ENCODE measurements at regions not wholly inside any gene's neighbourhood (a gene's known extent, or its start where the extent isn't known, plus 50 kb on each side); places are given as distances from the start of the nearest gene placed in this dataset.

DNA sequence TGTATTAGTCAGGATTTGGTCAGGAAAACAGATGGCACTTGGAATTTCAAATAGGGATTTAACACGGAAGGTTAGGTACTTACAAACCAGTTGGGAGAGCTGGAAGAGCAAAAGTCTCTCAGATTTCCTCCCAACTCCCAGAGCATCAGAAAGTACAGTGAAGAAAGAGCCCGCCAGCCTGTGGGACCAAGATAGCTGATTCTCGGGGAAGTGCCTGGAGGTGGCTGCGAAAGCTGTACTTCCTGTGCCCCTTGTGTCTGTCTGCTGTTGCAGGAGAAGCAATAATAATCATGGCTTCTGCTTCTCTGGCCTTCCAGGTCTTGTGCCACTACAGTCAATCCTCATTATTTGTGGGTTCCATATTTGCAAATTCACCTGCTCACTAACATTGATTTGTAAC lies 221.0 kb upstream of the BCOR start (continued):
- no peak for TF ChIP-seq USF2 (IDR thresholded peaks at IDR 0.05)
- no peak for TF ChIP-seq EHF (CRISPR knock-in tag; IDR thresholded peaks at IDR 0.05)

- POLR2A ChIA-PET, result no interaction called here
- no peak for DNase-seq (ENCODE audit: low read depth in 1 of 2, low spot score in 1 of 2)
- WGBS (ENCODE audit: missing lambda C conversion rate), result 24% methylated on average over 6 of the region's 6 CpGs
- no peak overlapping the region for H3K4me2 ChIP-seq
- no peak for FAIRE-seq
- H3K4me1 ChIP-seq, result no peaks in the 10 kb centered on the region
- no peak for ATAC-seq
- H3K4me3 ChIP-seq, result no peak overlapping the region
- CTCF ChIA-PET, result no interaction called here
- no peak overlapping the region for H3K27ac ChIP-seq
- TF ChIP-seq CEBPB (IDR thresholded peaks at IDR 0.05) (no peak), TFCP2L1 (CRISPR knock-in tag; IDR thresholded peaks at IDR 0.05) (no peak), EHMT2 (IDR thresholded peaks at IDR 0.05; ENCODE audit: low read depth) (no peak), EP300 (IDR thresholded peaks at IDR 0.05) (no peak), RARB (CRISPR knock-in tag; IDR thresholded peaks at IDR 0.05) (no peak), PHF8 (IDR thresholded peaks at IDR 0.05; ENCODE audit: borderline replicate concordance, low read depth) (no peak), ZNF302 (CRISPR knock-in tag; IDR thresholded peaks at IDR 0.05) (no peak), MAX (IDR thresholded peaks at IDR 0.05) (no peak), SMC3 (IDR thresholded peaks at IDR 0.05) (no peak)
- peaks cover 3% of the 10 kb centered on the region; the same call in 1 of the 3 replicates for H3K9me3 ChIP-seq
Measured at GRCh38 chrX:40318076-40318475, 220.3 kb upstream of the BCOR start.

DNA sequence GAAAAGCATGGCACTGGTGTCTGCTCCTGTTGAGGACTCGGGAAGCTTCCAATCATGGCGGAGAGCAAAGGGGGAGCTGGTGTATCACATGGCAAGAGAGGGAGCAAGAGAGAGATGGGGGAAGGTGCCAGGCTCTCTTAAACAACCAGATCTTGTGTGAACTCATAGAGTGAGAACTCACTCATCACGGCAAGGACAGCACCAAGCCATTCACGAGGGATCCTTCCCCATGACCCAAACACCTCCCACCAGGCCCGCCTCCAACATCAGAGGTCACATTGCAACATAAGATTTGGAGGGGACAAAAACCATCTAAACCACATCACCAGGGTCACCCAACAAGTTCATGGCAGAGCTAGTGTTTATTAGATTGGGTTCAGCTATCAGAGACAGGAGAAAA lies 218.7 kb upstream of the BCOR start:
- H3K27ac ChIP-seq, result no peak overlapping the region
- no peak overlapping the region for H3K4me2 ChIP-seq
- DNase-seq (ENCODE audit: low read depth in 1 of 2, low spot score in 1 of 2), result no peak
- ATAC-seq, result no peak
- ChIA-PET CTCF (no interaction called here), POLR2A (no interaction called here)
- FAIRE-seq, result no peak
- H3K4me1 ChIP-seq, result no peaks in the 10 kb centered on the region
- H3K9me3 ChIP-seq, result peaks cover 3% of the 10 kb centered on the region; the same call in 1 of the 3 replicates
- TF ChIP-seq BCL3 (IDR thresholded peaks at IDR 0.05) (no peak), NFE2L2 (conservative IDR thresholded peaks at IDR 0.05; ENCODE audit: low read length) (no peak), HOXA7 (CRISPR knock-in tag; IDR thresholded peaks at IDR 0.05) (no peak), RAD21 (conservative IDR thresholded peaks at IDR 0.05 in 1 of 2, IDR thresholded peaks at IDR 0.05 in 1 of 2) (no peak), NR3C1 (IDR thresholded peaks at IDR 0.05) (no peak), CBX2 (IDR thresholded peaks at IDR 0.05; ENCODE audit: borderline replicate concordance, low read depth) (no peak), TFCP2L1 (CRISPR knock-in tag; IDR thresholded peaks at IDR 0.05) (no peak)
- TF ChIP-seq, protein P1, sequence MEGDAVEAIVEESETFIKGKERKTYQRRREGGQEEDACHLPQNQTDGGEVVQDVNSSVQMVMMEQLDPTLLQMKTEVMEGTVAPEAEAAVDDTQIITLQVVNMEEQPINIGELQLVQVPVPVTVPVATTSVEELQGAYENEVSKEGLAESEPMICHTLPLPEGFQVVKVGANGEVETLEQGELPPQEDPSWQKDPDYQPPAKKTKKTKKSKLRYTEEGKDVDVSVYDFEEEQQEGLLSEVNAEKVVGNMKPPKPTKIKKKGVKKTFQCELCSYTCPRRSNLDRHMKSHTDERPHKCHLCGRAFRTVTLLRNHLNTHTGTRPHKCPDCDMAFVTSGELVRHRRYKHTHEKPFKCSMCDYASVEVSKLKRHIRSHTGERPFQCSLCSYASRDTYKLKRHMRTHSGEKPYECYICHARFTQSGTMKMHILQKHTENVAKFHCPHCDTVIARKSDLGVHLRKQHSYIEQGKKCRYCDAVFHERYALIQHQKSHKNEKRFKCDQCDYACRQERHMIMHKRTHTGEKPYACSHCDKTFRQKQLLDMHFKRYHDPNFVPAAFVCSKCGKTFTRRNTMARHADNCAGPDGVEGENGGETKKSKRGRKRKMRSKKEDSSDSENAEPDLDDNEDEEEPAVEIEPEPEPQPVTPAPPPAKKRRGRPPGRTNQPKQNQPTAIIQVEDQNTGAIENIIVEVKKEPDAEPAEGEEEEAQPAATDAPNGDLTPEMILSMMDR (IDR thresholded peaks at IDR 0.05), result no peak
- H3K4me3 ChIP-seq, result no peak overlapping the region
- WGBS (ENCODE audit: missing lambda C conversion rate), result 48% methylated on average over 5 of the region's 5 CpGs

- FAIRE-seq (no peak), ATAC-seq (no peak), DNase-seq (ENCODE audit: low read depth in 1 of 2, low spot score in 1 of 2) (no peak)
- ChIA-PET POLR2A (no interaction called here), CTCF (no interaction called here)
- no peak overlapping the region for H3K4me3 ChIP-seq
- no peak overlapping the region for H3K27ac ChIP-seq
- H3K4me1 ChIP-seq, result no peaks in the 10 kb centered on the region
- H3K4me2 ChIP-seq, result no peak overlapping the region
- TF ChIP-seq CBX2 (IDR thresholded peaks at IDR 0.05; ENCODE audit: borderline replicate concordance, low read depth) (no peak), SREBF2 (IDR thresholded peaks at IDR 0.05) (no peak), ELK1 (IDR thresholded peaks at IDR 0.05; ENCODE audit: low read depth, low read length) (no peak), FOSL2 (IDR thresholded peaks at IDR 0.05) (no peak), FOSL2 (CRISPR knock-in tag; IDR thresholded peaks at IDR 0.05) (no peak), POLR2A (IDR thresholded peaks at IDR 0.05; ENCODE audit: low read length) (no peak), CEBPB (IDR thresholded peaks at IDR 0.05) (no peak), EP300 (IDR thresholded peaks at IDR 0.05) (no peak), HEYL (CRISPR knock-in tag; IDR thresholded peaks at IDR 0.05) (no peak), POLR2AphosphoS2 (conservative IDR thresholded peaks at IDR 0.05; ENCODE audit: low read length) (no peak), NFE2L2 (conservative IDR thresholded peaks at IDR 0.05; ENCODE audit: low read length) (no peak)
- TF ChIP-seq, protein P2, sequence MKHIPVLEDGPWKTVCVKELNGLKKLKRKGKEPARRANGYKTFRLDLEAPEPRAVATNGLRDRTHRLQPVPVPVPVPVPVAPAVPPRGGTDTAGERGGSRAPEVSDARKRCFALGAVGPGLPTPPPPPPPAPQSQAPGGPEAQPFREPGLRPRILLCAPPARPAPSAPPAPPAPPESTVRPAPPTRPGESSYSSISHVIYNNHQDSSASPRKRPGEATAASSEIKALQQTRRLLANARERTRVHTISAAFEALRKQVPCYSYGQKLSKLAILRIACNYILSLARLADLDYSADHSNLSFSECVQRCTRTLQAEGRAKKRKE (CRISPR knock-in tag; IDR thresholded peaks at IDR 0.05; ENCODE audit: low read depth), result no peak
- peaks cover 3% of the 10 kb centered on the region; the same call in 1 of the 3 replicates for H3K9me3 ChIP-seq
- 18% methylated on average over 3 of the region's 4 CpGs for WGBS (ENCODE audit: missing lambda C conversion rate)
Measured at GRCh38 chrX:40314070-40314469, 216.3 kb upstream of the BCOR start.
